Breast epithelium (tissue), 4 donors: ENCODE measurements at regions not wholly inside any gene's neighbourhood (a gene's known extent, or its start where the extent isn't known, plus 50 kb on each side); places are given as distances from the start of the nearest gene placed in this dataset.
A peak's percentile ranks its signal among the peaks of the same experiment; 100 is the strongest.

Experiments used
- DNase-seq, 2 donors: peaks; one replicate each; pipeline ENCODE4 v3.0.0-alpha.2; 2019; ENCODE audit warnings: low spot score in 2 of 2
- H3K27ac ChIP-seq, 2 donors: fragments of 200-600 bp; sonication (generic) in 1 of 2; one replicate each; pipeline ENCODE4 v1.5.1; 2016 to 2019; ENCODE audit warnings: mild to moderate bottlenecking in 1 of 2
- H3K27me3 ChIP-seq, 2 donors: fragments of 200-600 bp; sonication (generic) in 1 of 2; one replicate each; pipeline versions ENCODE4 v1.5.1 to v1.6.0; 2017 to 2019; ENCODE audit warnings: control low read depth in 1 of 2, mild to moderate bottlenecking in 1 of 2
- H3K36me3 ChIP-seq: fragments of 200-600 bp; one replicate; pipeline ENCODE4 v1.5.1; 2019
- H3K4me1 ChIP-seq, 2 donors: fragments of 200-600 bp; sonication (generic); one replicate each; pipeline ENCODE4 v1.5.1; 2016 to 2019; ENCODE audit warnings: control low read depth in 1 of 2
- H3K4me3 ChIP-seq, 3 donors: fragments of 200-600 bp; sonication (generic); 1 replicate in 2 of 3; 2 replicates in 1 of 3; pipeline ENCODE4 v1.5.1; 2016 to 2019; ENCODE audit warnings: mild to moderate bottlenecking in 3 of 3, moderate library complexity in 2 of 3
- H3K9me3 ChIP-seq, 2 donors: fragments of 200-600 bp; sonication (generic) in 1 of 2; one replicate each; pipeline ENCODE4 v1.5.1; 2016 to 2019; ENCODE audit warnings: control low read depth in 1 of 2
- CTCF ChIP-seq, 3 donors: fragments of 450-650 bp; IDR thresholded peaks; one replicate each; pipeline ENCODE4 v1.5.1; 2016 to 2017; ENCODE audit warnings: antibody characterized with exemption in 3 of 3, mild to moderate bottlenecking in 3 of 3, moderate library complexity in 3 of 3
- POLR2A ChIP-seq: fragments of 450-650 bp; IDR thresholded peaks from one replicate; pipeline ENCODE4 v1.6.1; 2016; ENCODE audit warnings: antibody characterized with exemption, mild to moderate bottlenecking, moderate library complexity
- POLR2AphosphoS5 ChIP-seq, 3 donors: sonication (generic); formaldehyde crosslinking; IDR thresholded peaks; one replicate each; pipeline ENCODE4 v1.6.1; 2017; ENCODE audit warnings: antibody characterized with exemption in 3 of 3
- intact Hi-C: fragments of 100-400 bp; cut with DNase I; formaldehyde crosslinking; loops from one replicate; pipeline ENCODE4 v1.15.1; 2023; ENCODE audit warnings: low total_unique reads

DNA sequence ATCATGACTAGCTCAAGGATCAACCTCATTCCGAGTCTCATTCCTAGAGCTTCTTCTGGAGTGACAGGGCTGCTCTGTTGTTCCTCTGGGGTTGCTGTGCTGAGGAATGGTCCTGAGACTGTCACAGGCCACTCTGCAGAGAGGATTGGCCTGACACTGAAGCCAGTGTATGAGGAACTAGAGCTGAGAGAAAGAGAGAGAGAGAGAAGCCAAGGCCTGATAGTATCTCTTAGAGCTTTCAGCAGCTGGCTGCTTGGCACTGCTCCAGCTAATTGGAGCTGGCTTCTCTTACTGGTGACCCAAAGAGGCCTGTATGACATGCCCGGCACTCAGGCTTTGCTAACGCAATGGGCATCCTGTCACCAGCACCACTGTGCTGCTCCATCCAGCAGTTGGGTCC lies 73.4 kb upstream of the FLT1 start:
- DNase-seq = peak; percentile 44 to 74

DNA sequence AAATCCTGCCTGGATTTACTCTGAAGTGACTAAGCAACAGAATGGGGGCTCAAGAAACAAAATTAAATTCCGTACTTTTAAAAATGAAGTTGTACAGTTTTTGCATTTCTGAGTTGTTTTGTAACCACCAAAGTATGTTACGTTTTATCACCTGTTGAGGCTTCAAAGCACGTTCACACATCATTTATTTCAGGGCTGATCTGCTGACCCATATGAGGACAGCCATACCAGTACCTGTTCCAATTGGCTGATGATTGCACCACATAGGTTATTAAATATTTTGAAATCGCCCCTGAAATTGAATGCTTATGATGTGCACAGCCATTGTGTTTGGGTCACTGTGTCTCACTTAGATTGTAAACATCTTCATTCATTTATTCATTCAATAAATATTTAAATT lies 72.0 kb upstream of the FLT1 start:
- DNase-seq = no peak
- H3K27ac ChIP-seq = no peak overlapping the region
- no peaks in the 10 kb centered on the region for H3K36me3 ChIP-seq
- H3K4me3 ChIP-seq = no peak overlapping the region
- no peak for TF ChIP-seq POLR2A
- TF ChIP-seq CTCF (IDR thresholded peaks at IDR 0.05) = no peak
- TF ChIP-seq POLR2AphosphoS5 (IDR thresholded peaks at IDR 0.05) = no peak
- no peaks in the 10 kb centered on the region for H3K4me1 ChIP-seq
- H3K27me3 ChIP-seq = no peaks in the 10 kb centered on the region
- intact Hi-C loops = no loop called here
- H3K9me3 ChIP-seq = no peaks in the 10 kb centered on the region

More for the DNA sequence above, 73.4 kb upstream of the FLT1 start:
- peak overlapping the region in 1 of 2 donors; percentile 13 for H3K27ac ChIP-seq
- H3K4me3 ChIP-seq = no peak overlapping the region
- no peaks in the 10 kb centered on the region for H3K4me1 ChIP-seq
- H3K36me3 ChIP-seq = no peaks in the 10 kb centered on the region
- no peaks in the 10 kb centered on the region for H3K9me3 ChIP-seq
- intact Hi-C loops = no loop called here
- TF ChIP-seq CTCF (IDR thresholded peaks at IDR 0.05) (no peak), POLR2A (no peak), POLR2AphosphoS5 (IDR thresholded peaks at IDR 0.05) (no peak)
- H3K27me3 ChIP-seq = no peaks in the 10 kb centered on the region

GRCh38 chr13:28566283-28566682 lies 71.4 kb upstream of the FLT1 start:
- intact Hi-C loops = no loop called here

DNA sequence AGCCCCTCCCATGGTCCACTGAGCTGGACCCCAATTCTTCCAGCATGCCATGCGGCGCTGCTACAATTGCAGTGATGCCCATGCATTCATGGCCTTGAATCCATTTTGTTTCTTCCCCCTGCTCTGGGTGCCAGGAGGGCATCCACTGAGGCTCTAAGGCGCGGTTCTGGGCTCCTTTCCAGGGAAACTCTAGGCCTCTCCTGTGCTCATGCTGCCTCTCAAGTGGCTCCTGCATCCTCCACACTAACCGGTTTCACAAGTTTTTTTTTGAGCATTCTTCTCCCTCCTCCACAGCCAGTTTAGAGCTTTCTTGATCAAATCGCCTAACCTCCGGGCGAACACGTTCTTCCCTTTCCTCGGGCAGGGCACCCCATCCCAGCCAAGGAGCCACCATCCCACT lies 69.1 kb upstream of the FLT1 start:
- peak in 1 of 3 donors; percentile 27 for TF ChIP-seq POLR2AphosphoS5 (IDR thresholded peaks at IDR 0.05)
- TF ChIP-seq CTCF (IDR thresholded peaks at IDR 0.05) = no peak

More at GRCh38 chr13:28566283-28566682, 71.4 kb upstream of the FLT1 start:
- Histone ChIP-seq H3K27me3 (no peaks in the 10 kb centered on the region), H3K4me3 (no peak overlapping the region), H3K27ac (no peak overlapping the region), H3K4me1 (no peaks in the 10 kb centered on the region), H3K9me3 (no peaks in the 10 kb centered on the region), H3K36me3 (no peaks in the 10 kb centered on the region)
- DNase-seq = no peak
- TF ChIP-seq CTCF (IDR thresholded peaks at IDR 0.05) (no peak), POLR2AphosphoS5 (IDR thresholded peaks at IDR 0.05) (no peak), POLR2A (no peak)

GRCh38 chr13:28563609-28564008 lies 68.7 kb upstream of the FLT1 start:
- Histone ChIP-seq H3K27ac (peak overlapping the region in 1 of 2 donors; percentile 70), H3K9me3 (no peaks in the 10 kb centered on the region), H3K4me3 (no peak overlapping the region), H3K27me3 (no peaks in the 10 kb centered on the region), H3K4me1 (no peaks in the 10 kb centered on the region), H3K36me3 (no peaks in the 10 kb centered on the region)
- intact Hi-C loops = loop anchor here (1.0 kb wide), 1 partner anchor 20 kb away; no protein-coding TSS in a partner anchor
- TF ChIP-seq POLR2AphosphoS5 (IDR thresholded peaks at IDR 0.05) = no peak
- TF ChIP-seq CTCF (IDR thresholded peaks at IDR 0.05) = no peak
- TF ChIP-seq POLR2A = no peak
- no peak for DNase-seq

More for the DNA sequence above, 69.1 kb upstream of the FLT1 start:
- Histone ChIP-seq H3K27ac (peak overlapping the region; percentile 69 to 70), H3K4me1 (no peaks in the 10 kb centered on the region), H3K36me3 (no peaks in the 10 kb centered on the region), H3K27me3 (no peaks in the 10 kb centered on the region), H3K9me3 (no peaks in the 10 kb centered on the region), H3K4me3 (no peak overlapping the region)
- intact Hi-C loops = no loop called here
- DNase-seq = peak in 1 of 2 donors; percentile 55
